AG09319 (cell line): ENCODE measurements at regions not wholly inside any gene's neighbourhood (a gene's known extent, or its start where the extent isn't known, plus 50 kb on each side); places are given as distances from the start of the nearest gene placed in this dataset.

ENCODE experiments used
- DNase-seq: peaks from one replicate; pipeline ENCODE4 v3.0.0-alpha.2; 2010; ENCODE audit warnings: low read depth; ENCODE audit errors: extremely low read depth
- TF ChIP-seq, protein P1 (sequence below): IDR thresholded peaks from 2 replicates; pipeline ENCODE4 v1.5.1; 2011; ENCODE audit warnings: low read depth, mild to moderate bottlenecking, inconsistent platforms, low read length, moderate library complexity

DNA sequence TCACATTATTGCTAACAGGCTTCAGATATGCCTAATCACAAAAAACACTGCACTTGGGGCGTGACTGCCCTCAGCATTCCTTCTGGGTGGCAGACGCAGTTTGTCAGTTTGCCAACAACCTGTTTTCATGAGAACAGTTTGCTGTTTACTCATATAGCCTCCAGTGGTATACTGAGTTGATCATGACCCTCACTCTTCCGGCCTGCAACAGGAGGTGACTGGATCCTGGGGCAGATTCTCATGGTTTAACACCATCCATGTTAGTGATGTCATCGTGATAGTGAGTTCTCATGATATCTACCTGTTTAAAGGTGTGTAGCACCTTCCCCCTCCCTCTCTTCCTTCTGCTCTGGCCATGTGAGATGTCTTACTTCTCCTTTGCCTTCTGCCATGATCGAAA is 555.2 kb downstream of the PLPP3 start:
- DNase-seq, result no peak
- TF ChIP-seq, protein P1, sequence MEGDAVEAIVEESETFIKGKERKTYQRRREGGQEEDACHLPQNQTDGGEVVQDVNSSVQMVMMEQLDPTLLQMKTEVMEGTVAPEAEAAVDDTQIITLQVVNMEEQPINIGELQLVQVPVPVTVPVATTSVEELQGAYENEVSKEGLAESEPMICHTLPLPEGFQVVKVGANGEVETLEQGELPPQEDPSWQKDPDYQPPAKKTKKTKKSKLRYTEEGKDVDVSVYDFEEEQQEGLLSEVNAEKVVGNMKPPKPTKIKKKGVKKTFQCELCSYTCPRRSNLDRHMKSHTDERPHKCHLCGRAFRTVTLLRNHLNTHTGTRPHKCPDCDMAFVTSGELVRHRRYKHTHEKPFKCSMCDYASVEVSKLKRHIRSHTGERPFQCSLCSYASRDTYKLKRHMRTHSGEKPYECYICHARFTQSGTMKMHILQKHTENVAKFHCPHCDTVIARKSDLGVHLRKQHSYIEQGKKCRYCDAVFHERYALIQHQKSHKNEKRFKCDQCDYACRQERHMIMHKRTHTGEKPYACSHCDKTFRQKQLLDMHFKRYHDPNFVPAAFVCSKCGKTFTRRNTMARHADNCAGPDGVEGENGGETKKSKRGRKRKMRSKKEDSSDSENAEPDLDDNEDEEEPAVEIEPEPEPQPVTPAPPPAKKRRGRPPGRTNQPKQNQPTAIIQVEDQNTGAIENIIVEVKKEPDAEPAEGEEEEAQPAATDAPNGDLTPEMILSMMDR, result no peak

DNA sequence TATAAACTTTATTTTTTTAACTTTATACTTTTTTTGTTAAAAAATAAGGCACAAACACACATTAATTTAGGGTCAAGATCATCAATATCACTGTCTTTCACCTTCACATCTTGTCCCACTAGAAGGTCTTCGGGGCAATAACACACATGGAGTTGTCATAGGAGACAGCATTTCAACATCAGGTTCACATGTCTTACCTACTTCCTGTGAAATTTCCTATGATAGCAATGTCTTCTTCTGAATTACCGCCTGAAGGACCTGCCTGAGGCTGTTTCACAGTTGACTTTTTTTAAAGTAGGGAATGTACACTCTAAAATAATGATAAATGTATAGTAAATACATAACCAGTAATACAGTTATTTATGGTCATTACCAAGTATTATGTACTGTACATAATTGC is 559.4 kb downstream of the PLPP3 start:
- TF ChIP-seq, protein P1, result no peak
- no peak for DNase-seq

DNA sequence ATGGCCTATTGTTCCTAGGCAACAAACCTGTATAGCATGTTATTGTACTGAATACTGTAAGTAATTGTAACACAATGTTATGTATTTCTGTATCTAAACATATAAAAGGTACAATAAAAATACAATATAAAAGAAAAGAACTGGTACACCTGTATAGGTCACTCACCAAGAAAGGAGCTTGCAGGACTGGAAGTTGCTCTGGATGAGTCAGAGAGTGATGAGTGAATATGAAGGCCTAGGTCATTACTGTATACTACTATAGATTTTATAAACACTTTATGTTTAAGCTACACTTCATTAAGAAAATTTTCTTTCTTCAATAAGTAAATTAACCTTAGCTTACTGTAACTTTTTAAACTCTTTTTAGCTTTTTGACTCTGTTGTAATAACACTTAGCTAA is 559.9 kb downstream of the PLPP3 start:
- TF ChIP-seq, protein P1, result no peak
- DNase-seq, result no peak

DNA sequence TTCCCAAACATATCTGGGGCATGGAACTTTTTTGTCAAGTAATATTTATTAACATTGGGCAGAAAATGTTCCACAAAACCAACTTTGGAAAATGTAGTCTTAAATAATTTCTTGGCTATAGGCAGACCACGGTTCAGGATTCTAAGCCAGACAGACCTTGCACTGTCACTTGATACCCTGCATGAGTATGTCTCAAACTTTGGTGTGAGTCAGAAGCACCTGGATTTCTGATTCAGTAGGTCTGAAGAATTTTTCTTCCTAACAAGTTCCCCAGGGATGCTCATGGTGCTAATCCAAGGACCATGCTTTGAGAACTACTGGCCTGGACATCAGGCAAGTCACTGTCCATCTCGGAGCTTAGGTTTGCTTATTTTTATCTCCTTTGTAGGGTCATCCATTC is 562.0 kb downstream of the PLPP3 start:
- DNase-seq, result no peak
- TF ChIP-seq, protein P1, result no peak

DNA sequence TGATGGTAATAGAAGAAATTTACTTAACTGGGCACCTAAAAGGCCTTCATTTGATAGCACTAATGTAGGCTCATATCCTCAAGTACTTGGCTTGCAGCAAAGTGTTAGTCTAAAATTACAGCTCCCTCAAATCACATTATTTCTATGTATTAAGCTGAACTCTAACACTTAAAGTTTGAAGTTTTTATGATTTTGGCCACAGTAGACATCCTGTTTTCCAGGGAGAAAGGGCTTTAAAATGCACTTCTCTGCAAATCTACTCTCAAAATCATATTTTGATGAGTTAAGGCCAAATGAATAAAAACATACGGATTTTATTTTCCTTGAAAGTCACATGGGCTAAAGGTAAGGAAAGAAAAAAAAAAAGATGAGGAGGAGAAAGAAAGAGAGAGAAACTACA is 575.5 kb downstream of the PLPP3 start:
- no peak for DNase-seq
- TF ChIP-seq, protein P1, result no peak

DNA sequence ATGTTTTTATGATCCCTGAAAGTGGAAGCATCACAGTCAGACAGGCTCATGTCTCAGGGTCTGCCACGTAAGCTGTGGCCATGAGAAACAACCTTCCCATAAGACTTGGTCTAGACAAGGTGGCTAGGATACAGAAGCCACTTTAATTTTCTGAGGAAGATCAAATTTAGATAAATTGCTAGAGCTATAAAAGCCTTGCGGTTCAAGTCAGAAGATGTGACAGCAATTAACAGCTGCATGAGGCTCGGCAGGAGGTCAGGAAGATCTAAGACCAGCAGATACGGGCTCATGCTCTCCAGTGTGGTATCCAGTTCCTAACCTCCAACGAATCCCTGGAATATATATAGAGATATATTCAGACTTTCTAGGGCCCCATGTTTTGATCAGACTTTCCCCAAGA is 577.1 kb downstream of the PLPP3 start:
- TF ChIP-seq, protein P1, result no peak
- DNase-seq, result no peak

DNA sequence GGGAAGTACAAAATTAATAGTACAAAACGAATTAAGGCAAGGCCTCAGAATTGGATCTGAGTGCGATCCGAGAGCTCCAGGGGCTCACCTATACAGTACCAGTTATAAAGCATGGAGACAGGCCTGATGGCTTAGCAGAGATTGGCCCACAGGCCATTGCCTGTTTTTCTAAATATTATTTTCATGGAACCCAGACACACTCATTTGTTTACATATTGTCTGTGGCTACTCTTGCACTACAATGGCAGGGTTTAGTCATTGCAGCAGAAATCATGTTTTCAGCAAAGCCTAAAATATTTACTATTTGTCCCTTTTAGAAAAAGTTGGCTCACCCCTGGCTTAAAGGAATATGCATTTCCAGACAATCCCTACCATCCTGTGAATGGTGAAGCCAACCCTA is 578.9 kb downstream of the PLPP3 start:
- DNase-seq, result no peak
- TF ChIP-seq, protein P1, result no peak
